ENCODE measurements at regions not wholly inside any gene's neighbourhood (a gene's known extent, or its start where the extent isn't known, plus 50 kb on each side); places are given as distances from the start of the nearest gene placed in this dataset.
A peak's percentile ranks its signal among the peaks of the same experiment; 100 is the strongest.

GRCh38 chr3:27877061-27878013 is 155.2 kb upstream of the EOMES start:
- DNase-seq (peak; percentile 40), ATAC-seq (peak; percentile 18)
- Mint-ChIP-seq H3K36me3 (ENCODE audit: low read depth) (no peaks in the 10 kb centered on the region), H3K4me1 (ENCODE audit: low read depth) (peaks cover 59% of the 10 kb centered on the region), H3K27me3 (no peaks in the 10 kb centered on the region), H3K27ac (peak overlapping the region; percentile 67), H3K9me3 (no peaks in the 10 kb centered on the region), H3K4me3 (peak overlapping the region; percentile 7)
- CTCF ChIA-PET, result no interaction called here
- intact Hi-C loops (cut with micrococcal nuclease), result no loop called here
- POLR2A ChIA-PET, result interaction anchor here (0.5 kb wide), 1 partner anchor 157 kb away, joined by 3 read pairs; no protein-coding TSS in a partner anchor
- TF ChIP-seq, protein P1, sequence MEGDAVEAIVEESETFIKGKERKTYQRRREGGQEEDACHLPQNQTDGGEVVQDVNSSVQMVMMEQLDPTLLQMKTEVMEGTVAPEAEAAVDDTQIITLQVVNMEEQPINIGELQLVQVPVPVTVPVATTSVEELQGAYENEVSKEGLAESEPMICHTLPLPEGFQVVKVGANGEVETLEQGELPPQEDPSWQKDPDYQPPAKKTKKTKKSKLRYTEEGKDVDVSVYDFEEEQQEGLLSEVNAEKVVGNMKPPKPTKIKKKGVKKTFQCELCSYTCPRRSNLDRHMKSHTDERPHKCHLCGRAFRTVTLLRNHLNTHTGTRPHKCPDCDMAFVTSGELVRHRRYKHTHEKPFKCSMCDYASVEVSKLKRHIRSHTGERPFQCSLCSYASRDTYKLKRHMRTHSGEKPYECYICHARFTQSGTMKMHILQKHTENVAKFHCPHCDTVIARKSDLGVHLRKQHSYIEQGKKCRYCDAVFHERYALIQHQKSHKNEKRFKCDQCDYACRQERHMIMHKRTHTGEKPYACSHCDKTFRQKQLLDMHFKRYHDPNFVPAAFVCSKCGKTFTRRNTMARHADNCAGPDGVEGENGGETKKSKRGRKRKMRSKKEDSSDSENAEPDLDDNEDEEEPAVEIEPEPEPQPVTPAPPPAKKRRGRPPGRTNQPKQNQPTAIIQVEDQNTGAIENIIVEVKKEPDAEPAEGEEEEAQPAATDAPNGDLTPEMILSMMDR (IDR thresholded peaks at IDR 0.05), result no peak

GRCh38 chr3:27878014-27878383 is 155.9 kb upstream of the EOMES start:
- intact Hi-C loops (cut with micrococcal nuclease), result no loop called here
- peak overlapping the region; percentile 7 for H3K4me3 Mint-ChIP-seq
- ChIA-PET CTCF (interaction anchor here (0.8 to 1.2 kb wide), 2 partner anchors 10 to 17 kb away, joined by 3 to 4 read pairs; no protein-coding TSS in a partner anchor), POLR2A (interaction anchor here (0.5 kb wide), 1 partner anchor 158 kb away, joined by 3 read pairs; no protein-coding TSS in a partner anchor)
- H3K27ac Mint-ChIP-seq, result peak overlapping the region; percentile 67
- DNase-seq (no peak), ATAC-seq (peak; percentile 34)
- H3K9me3 Mint-ChIP-seq, result no peaks in the 10 kb centered on the region
- H3K4me1 Mint-ChIP-seq (ENCODE audit: low read depth), result peaks cover 64% of the 10 kb centered on the region
- no peaks in the 10 kb centered on the region for H3K36me3 Mint-ChIP-seq (ENCODE audit: low read depth)
- no peaks in the 10 kb centered on the region for H3K27me3 Mint-ChIP-seq
- TF ChIP-seq, protein P1 (IDR thresholded peaks at IDR 0.05), result no peak

DNA sequence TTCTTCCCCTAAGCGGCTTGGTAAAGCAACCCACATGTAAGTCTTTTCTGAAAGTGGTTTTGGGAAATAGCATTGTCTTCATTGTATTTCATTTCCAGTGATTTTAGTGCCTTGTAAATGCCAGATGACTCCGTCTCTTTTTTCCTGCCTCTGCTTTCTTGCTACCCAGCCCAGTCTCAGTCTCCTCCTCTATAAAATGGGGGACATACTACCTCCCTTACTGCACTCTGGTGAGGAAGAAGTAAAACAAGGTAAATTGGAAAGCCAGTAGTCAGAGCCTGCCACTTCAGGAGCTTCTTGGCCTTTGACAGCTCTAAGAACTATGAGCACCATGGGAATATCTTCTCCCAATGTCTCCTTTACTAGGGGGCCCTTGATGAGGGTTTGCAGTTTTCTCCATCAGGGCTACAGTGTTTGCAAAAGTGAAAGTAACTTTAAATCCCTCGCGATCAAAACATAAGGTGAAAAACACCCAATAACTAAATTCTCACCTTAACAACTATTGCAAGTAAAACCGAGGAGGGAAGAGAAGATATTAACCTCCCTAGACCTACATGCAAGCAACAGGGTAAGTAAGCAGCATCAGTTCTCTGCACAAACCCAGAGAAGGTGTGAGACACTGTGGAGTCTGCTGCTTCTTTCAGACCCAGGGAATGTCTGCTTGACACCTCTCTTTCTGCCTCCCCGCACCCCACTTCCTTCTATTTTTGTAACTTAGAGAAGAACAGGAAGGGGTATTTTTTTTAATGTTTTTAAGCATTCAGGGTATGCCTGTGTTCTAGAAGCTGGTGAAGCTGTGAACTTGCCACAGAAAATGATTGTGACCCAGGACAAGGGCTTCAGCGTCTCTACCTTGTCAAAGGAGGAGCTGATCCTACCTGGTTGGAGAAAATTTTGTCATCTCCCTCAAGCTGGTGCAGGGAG is 159.1 kb upstream of the EOMES start:
- no peaks in the 10 kb centered on the region for H3K27me3 Mint-ChIP-seq
- ChIA-PET POLR2A (interaction anchor here (0.5 kb wide), 1 partner anchor 50 kb away, joined by 3 read pairs; no protein-coding TSS in a partner anchor), CTCF (interaction anchor here (0.6 to 1.5 kb wide), 3 partner anchors 9 to 160 kb away, joined by 3 to 5 read pairs (median 3); partner anchors contain the start of gene EOMES)
- peak; percentile 46 for DNase-seq
- peaks cover 68% of the 10 kb centered on the region for H3K4me1 Mint-ChIP-seq (ENCODE audit: low read depth)
- TF ChIP-seq, protein P1 (IDR thresholded peaks at IDR 0.05), result no peak
- intact Hi-C loops (cut with micrococcal nuclease), result no loop called here
- H3K4me3 Mint-ChIP-seq, result peak overlapping the region; percentile 80
- no peaks in the 10 kb centered on the region for H3K36me3 Mint-ChIP-seq (ENCODE audit: low read depth)
- H3K9me3 Mint-ChIP-seq, result no peaks in the 10 kb centered on the region
- H3K27ac Mint-ChIP-seq, result peak overlapping the region; percentile 87
- peak; percentile 52 for ATAC-seq

DNA sequence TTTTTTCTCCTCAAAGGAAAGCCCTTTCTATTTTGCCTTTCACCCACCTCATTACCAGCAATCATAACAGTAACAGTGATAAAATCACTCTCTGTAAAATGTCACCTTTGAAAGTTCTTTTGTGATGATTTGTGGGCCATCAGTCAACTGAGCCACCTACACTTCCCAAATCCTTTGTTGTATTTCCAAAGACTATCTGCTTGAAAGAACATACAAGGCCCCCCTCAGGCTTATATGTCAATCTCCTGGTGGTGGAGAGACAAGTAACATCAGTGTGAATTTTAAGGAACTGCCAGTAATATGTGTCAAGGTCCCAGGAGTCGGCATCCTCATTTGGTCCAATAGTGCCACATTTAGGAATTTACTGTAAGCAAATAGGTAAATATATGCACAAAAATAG is 161.1 kb upstream of the EOMES start:
- Mint-ChIP-seq H3K4me3 (no peak overlapping the region), H3K9me3 (no peaks in the 10 kb centered on the region), H3K36me3 (ENCODE audit: low read depth) (no peaks in the 10 kb centered on the region), H3K27ac (no peak overlapping the region), H3K4me1 (ENCODE audit: low read depth) (peaks cover 53% of the 10 kb centered on the region), H3K27me3 (no peaks in the 10 kb centered on the region)
- TF ChIP-seq, protein P1 (IDR thresholded peaks at IDR 0.05), result no peak
- no peak for DNase-seq
- POLR2A ChIA-PET, result no interaction called here
- CTCF ChIA-PET, result no interaction called here
- ATAC-seq, result no peak
- intact Hi-C loops (cut with micrococcal nuclease), result no loop called here
